ENCODE measurements at regions not wholly inside any gene's neighbourhood (a gene's known extent, or its start where the extent isn't known, plus 50 kb on each side); places are given as distances from the start of the nearest gene placed in this dataset.
"Not testable (repeated sequence)": the region's sequence is repeated elsewhere in the genome, so short reads cannot be mapped to it uniquely, and the experiment has no call there.

GRCh38 chr18:14395533-14395932 lies 147.9 kb downstream of the POTEC start:
- H3K4me3 ChIP-seq (ENCODE audit: low read length); H3K36me3 ChIP-seq (ENCODE audit: control insufficient read depth, low read depth, low read length); H3K27ac ChIP-seq (ENCODE audit: low read length); H3K9me3 ChIP-seq (ENCODE audit: control insufficient read depth, low read depth, low read length); H3K9ac ChIP-seq (ENCODE audit: low read length); H3K27me3 ChIP-seq (ENCODE audit: control insufficient read depth, insufficient read depth, low read length); H3K4me1 ChIP-seq (ENCODE audit: control insufficient read depth, low read depth, low read length): not testable (repeated sequence)

GRCh38 chr18:14393563-14394103 lies 149.8 kb downstream of the POTEC start:
- not testable (repeated sequence) for H3K4me1 ChIP-seq (ENCODE audit: control insufficient read depth, low read depth, low read length); H3K9ac ChIP-seq (ENCODE audit: low read length); H3K4me3 ChIP-seq (ENCODE audit: low read length); H3K27ac ChIP-seq (ENCODE audit: low read length); H3K9me3 ChIP-seq (ENCODE audit: control insufficient read depth, low read depth, low read length); H3K36me3 ChIP-seq (ENCODE audit: control insufficient read depth, low read depth, low read length); H3K27me3 ChIP-seq (ENCODE audit: control insufficient read depth, insufficient read depth, low read length)

- H3K27ac ChIP-seq (ENCODE audit: low read length); H3K27me3 ChIP-seq (ENCODE audit: control insufficient read depth, insufficient read depth, low read length); H3K9me3 ChIP-seq (ENCODE audit: control insufficient read depth, low read depth, low read length); H3K9ac ChIP-seq (ENCODE audit: low read length); H3K36me3 ChIP-seq (ENCODE audit: control insufficient read depth, low read depth, low read length); H3K4me3 ChIP-seq (ENCODE audit: low read length); H3K4me1 ChIP-seq (ENCODE audit: control insufficient read depth, low read depth, low read length): not testable (repeated sequence)
Observed at GRCh38 chr18:14392604-14393003, 150.8 kb downstream of the POTEC start.

- not testable (repeated sequence) for H3K4me3 ChIP-seq (ENCODE audit: low read length); H3K9me3 ChIP-seq (ENCODE audit: control insufficient read depth, low read depth, low read length); H3K36me3 ChIP-seq (ENCODE audit: control insufficient read depth, low read depth, low read length); H3K27ac ChIP-seq (ENCODE audit: low read length); H3K27me3 ChIP-seq (ENCODE audit: control insufficient read depth, insufficient read depth, low read length); H3K4me1 ChIP-seq (ENCODE audit: control insufficient read depth, low read depth, low read length); H3K9ac ChIP-seq (ENCODE audit: low read length)
Observed at GRCh38 chr18:14384961-14385360, 158.4 kb downstream of the POTEC start.

- H3K27ac ChIP-seq (ENCODE audit: low read length); H3K9me3 ChIP-seq (ENCODE audit: control insufficient read depth, low read depth, low read length); H3K36me3 ChIP-seq (ENCODE audit: control insufficient read depth, low read depth, low read length); H3K27me3 ChIP-seq (ENCODE audit: control insufficient read depth, insufficient read depth, low read length); H3K4me1 ChIP-seq (ENCODE audit: control insufficient read depth, low read depth, low read length); H3K4me3 ChIP-seq (ENCODE audit: low read length); H3K9ac ChIP-seq (ENCODE audit: low read length): not testable (repeated sequence)
Observed at GRCh38 chr18:14382666-14383065, 160.7 kb downstream of the POTEC start.

GRCh38 chr18:14379489-14379888 lies 163.9 kb downstream of the POTEC start:
- H3K9me3 ChIP-seq (ENCODE audit: control insufficient read depth, low read depth, low read length); H3K27ac ChIP-seq (ENCODE audit: low read length); H3K27me3 ChIP-seq (ENCODE audit: control insufficient read depth, insufficient read depth, low read length); H3K4me1 ChIP-seq (ENCODE audit: control insufficient read depth, low read depth, low read length); H3K4me3 ChIP-seq (ENCODE audit: low read length); H3K36me3 ChIP-seq (ENCODE audit: control insufficient read depth, low read depth, low read length); H3K9ac ChIP-seq (ENCODE audit: low read length): not testable (repeated sequence)

- H3K9me3 ChIP-seq (ENCODE audit: control insufficient read depth, low read depth, low read length); H3K4me1 ChIP-seq (ENCODE audit: control insufficient read depth, low read depth, low read length): not testable (repeated sequence)
Observed at GRCh38 chr18:14378376-14378775, 165.0 kb downstream of the POTEC start.

GRCh38 chr18:14361346-14361745 lies 182.1 kb downstream of the POTEC start:
- not testable (repeated sequence) for H3K4me1 ChIP-seq (ENCODE audit: control insufficient read depth, low read depth, low read length); H3K9me3 ChIP-seq (ENCODE audit: control insufficient read depth, low read depth, low read length); H3K27me3 ChIP-seq (ENCODE audit: control insufficient read depth, insufficient read depth, low read length); H3K27ac ChIP-seq (ENCODE audit: low read length); H3K36me3 ChIP-seq (ENCODE audit: control insufficient read depth, low read depth, low read length); H3K4me3 ChIP-seq (ENCODE audit: low read length); H3K9ac ChIP-seq (ENCODE audit: low read length)

More at GRCh38 chr18:14378376-14378775, 165.0 kb downstream of the POTEC start:
- H3K27me3 ChIP-seq (ENCODE audit: control insufficient read depth, insufficient read depth, low read length); H3K36me3 ChIP-seq (ENCODE audit: control insufficient read depth, low read depth, low read length); H3K27ac ChIP-seq (ENCODE audit: low read length); H3K9ac ChIP-seq (ENCODE audit: low read length); H3K4me3 ChIP-seq (ENCODE audit: low read length): not testable (repeated sequence)

GRCh38 chr18:14357553-14358297 lies 185.7 kb downstream of the POTEC start:
- H3K27me3 ChIP-seq (ENCODE audit: control insufficient read depth, insufficient read depth, low read length); H3K36me3 ChIP-seq (ENCODE audit: control insufficient read depth, low read depth, low read length); H3K9ac ChIP-seq (ENCODE audit: low read length); H3K9me3 ChIP-seq (ENCODE audit: control insufficient read depth, low read depth, low read length); H3K4me3 ChIP-seq (ENCODE audit: low read length); H3K27ac ChIP-seq (ENCODE audit: low read length); H3K4me1 ChIP-seq (ENCODE audit: control insufficient read depth, low read depth, low read length): not testable (repeated sequence)

- H3K9me3 ChIP-seq (ENCODE audit: control insufficient read depth, low read depth, low read length); H3K27me3 ChIP-seq (ENCODE audit: control insufficient read depth, insufficient read depth, low read length); H3K27ac ChIP-seq (ENCODE audit: low read length); H3K4me3 ChIP-seq (ENCODE audit: low read length); H3K36me3 ChIP-seq (ENCODE audit: control insufficient read depth, low read depth, low read length); H3K9ac ChIP-seq (ENCODE audit: low read length); H3K4me1 ChIP-seq (ENCODE audit: control insufficient read depth, low read depth, low read length): not testable (repeated sequence)
Observed at GRCh38 chr18:14342170-14342569, 201.2 kb downstream of the POTEC start.

GRCh38 chr18:14336017-14336416 lies 203.8 kb upstream of the ZNF519 start:
- not testable (repeated sequence) for H3K36me3 ChIP-seq (ENCODE audit: control insufficient read depth, low read depth, low read length); H3K27me3 ChIP-seq (ENCODE audit: control insufficient read depth, insufficient read depth, low read length); H3K4me3 ChIP-seq (ENCODE audit: low read length); H3K4me1 ChIP-seq (ENCODE audit: control insufficient read depth, low read depth, low read length); H3K27ac ChIP-seq (ENCODE audit: low read length); H3K9ac ChIP-seq (ENCODE audit: low read length); H3K9me3 ChIP-seq (ENCODE audit: control insufficient read depth, low read depth, low read length)

- H3K9me3 ChIP-seq (ENCODE audit: control insufficient read depth, low read depth, low read length); H3K27me3 ChIP-seq (ENCODE audit: control insufficient read depth, insufficient read depth, low read length); H3K27ac ChIP-seq (ENCODE audit: low read length); H3K36me3 ChIP-seq (ENCODE audit: control insufficient read depth, low read depth, low read length); H3K4me1 ChIP-seq (ENCODE audit: control insufficient read depth, low read depth, low read length); H3K4me3 ChIP-seq (ENCODE audit: low read length); H3K9ac ChIP-seq (ENCODE audit: low read length): not testable (repeated sequence)
Observed at GRCh38 chr18:14321217-14321616, 189.0 kb upstream of the ZNF519 start.

Data from iPS-18a (cell line).